ENCODE measurements at regions not wholly inside any gene's neighbourhood (a gene's known extent, or its start where the extent isn't known, plus 50 kb on each side); places are given as distances from the start of the nearest gene placed in this dataset.

- Histone ChIP-seq H4K20me1 (ENCODE audit: control insufficient read depth, insufficient read depth, low read length, poor library complexity, severe bottlenecking) (no peaks in the 10 kb centered on the region), H2AFZ (ENCODE audit: insufficient read depth, low read depth, low read length, poor library complexity, severe bottlenecking) (no peak overlapping the region), H3K9me3 (ENCODE audit: control extremely low read depth in 1 of 3, control insufficient read depth in 2 of 3, insufficient read depth in 1 of 3, low read length in 2 of 3) (peaks cover 0 to 9% (median 0%) of the 10 kb centered on the region in 3 donors), H3K4me1 (ENCODE audit: control insufficient read depth in 2 of 2, insufficient read depth in 2 of 2, low read length in 2 of 2) (peaks cover 0 to 6% of the 10 kb centered on the region in 2 donors), H3K27me3 (replicated peaks in 1 of 4; ENCODE audit: control extremely low read depth in 1 of 4, control insufficient read depth in 3 of 4, insufficient read depth in 4 of 4, low read length in 3 of 4) (no peaks in the 10 kb centered on the region), H3K79me2 (ENCODE audit: control insufficient read depth, insufficient read depth, low read length) (no peaks in the 10 kb centered on the region), H3K4me3 (ENCODE audit: control extremely low read depth in 1 of 5, extremely low read depth in 1 of 5, insufficient read depth in 1 of 5, low read depth in 2 of 5, low read length in 4 of 5) (no peak overlapping the region), H3K9ac (ENCODE audit: low read length) (no peak overlapping the region), H3K4me2 (replicated peaks; ENCODE audit: low read depth, low read length, poor library complexity, severe bottlenecking) (no peak overlapping the region), H3K36me3 (replicated peaks in 1 of 2; ENCODE audit: control extremely low read depth in 1 of 2, control insufficient read depth in 1 of 2, extremely low read depth in 1 of 2, insufficient read depth in 2 of 2, low read length in 1 of 2) (no peaks in the 10 kb centered on the region), H3K27ac (ENCODE audit: low read length in 2 of 2) (no peak overlapping the region)
- POLR2A ChIA-PET = no interaction called here
- H3K9me3 Mint-ChIP-seq (ENCODE audit: insufficient read depth) = no peaks in the 10 kb centered on the region
- intact Hi-C loops (cut with micrococcal nuclease) = no loop called here
- no peak for TF ChIP-seq CTCF (IDR thresholded peaks at IDR 0.05)
- no peak for TF ChIP-seq EZH2 (IDR thresholded peaks at IDR 0.05; ENCODE audit: borderline replicate concordance, insufficient read depth, low read depth, low read length, poor library complexity, severe bottlenecking)
- ATAC-seq (ENCODE audit: low read depth) (no peak), DNase-seq (no peak)
- H3K27me3 Mint-ChIP-seq = no peaks in the 10 kb centered on the region
- peaks cover 6% of the 10 kb centered on the region for H3K4me1 Mint-ChIP-seq
- CTCF ChIA-PET = no interaction called here
- H3K27ac Mint-ChIP-seq = no peak overlapping the region
- H3K4me3 Mint-ChIP-seq = no peak overlapping the region
These were observed 199.2 kb upstream of the SLC39A10 start for GRCh38 chr2:195457873-195458272.

GRCh38 chr2:195456771-195457170 is 200.3 kb upstream of the SLC39A10 start:
- Histone ChIP-seq H3K4me1 (ENCODE audit: control insufficient read depth in 2 of 2, insufficient read depth in 2 of 2, low read length in 2 of 2) (peaks cover 0 to 6% of the 10 kb centered on the region in 2 donors), H4K20me1 (ENCODE audit: control insufficient read depth, insufficient read depth, low read length, poor library complexity, severe bottlenecking) (no peaks in the 10 kb centered on the region), H2AFZ (ENCODE audit: insufficient read depth, low read depth, low read length, poor library complexity, severe bottlenecking) (no peak overlapping the region), H3K9me3 (ENCODE audit: control extremely low read depth in 1 of 3, control insufficient read depth in 2 of 3, insufficient read depth in 1 of 3, low read length in 2 of 3) (peaks cover 0 to 9% (median 0%) of the 10 kb centered on the region in 3 donors), H3K79me2 (ENCODE audit: control insufficient read depth, insufficient read depth, low read length) (no peaks in the 10 kb centered on the region), H3K27ac (ENCODE audit: low read length in 2 of 2) (no peak overlapping the region), H3K9ac (ENCODE audit: low read length) (no peak overlapping the region), H3K36me3 (replicated peaks in 1 of 2; ENCODE audit: control extremely low read depth in 1 of 2, control insufficient read depth in 1 of 2, extremely low read depth in 1 of 2, insufficient read depth in 2 of 2, low read length in 1 of 2) (no peaks in the 10 kb centered on the region), H3K4me2 (replicated peaks; ENCODE audit: low read depth, low read length, poor library complexity, severe bottlenecking) (no peak overlapping the region), H3K27me3 (replicated peaks in 1 of 4; ENCODE audit: control extremely low read depth in 1 of 4, control insufficient read depth in 3 of 4, insufficient read depth in 4 of 4, low read length in 3 of 4) (no peaks in the 10 kb centered on the region), H3K4me3 (ENCODE audit: control extremely low read depth in 1 of 5, extremely low read depth in 1 of 5, insufficient read depth in 1 of 5, low read depth in 2 of 5, low read length in 4 of 5) (no peak overlapping the region)
- no CpG with 5 or more reads among the region's 2 CpGs for WGBS (ENCODE audit: insufficient coverage)
- ChIA-PET CTCF (no interaction called here), POLR2A (no interaction called here)
- Mint-ChIP-seq H3K9me3 (ENCODE audit: insufficient read depth) (no peaks in the 10 kb centered on the region), H3K4me1 (peaks cover 6% of the 10 kb centered on the region), H3K27ac (no peak overlapping the region), H3K4me3 (no peak overlapping the region), H3K27me3 (no peaks in the 10 kb centered on the region)
- ATAC-seq (ENCODE audit: low read depth) (no peak), DNase-seq (no peak)
- TF ChIP-seq CTCF (IDR thresholded peaks at IDR 0.05) = no peak
- TF ChIP-seq EZH2 (IDR thresholded peaks at IDR 0.05; ENCODE audit: borderline replicate concordance, insufficient read depth, low read depth, low read length, poor library complexity, severe bottlenecking) = no peak
- intact Hi-C loops (cut with micrococcal nuclease) = no loop called here

Data from B cell (primary cell).